WTC11 (cell line): ENCODE measurements at regions not wholly inside any gene's neighbourhood (a gene's known extent, or its start where the extent isn't known, plus 50 kb on each side); places are given as distances from the start of the nearest gene placed in this dataset.
"Not testable (repeated sequence)": the region's sequence is repeated elsewhere in the genome, so short reads cannot be mapped to it uniquely, and the experiment has no call there.

Source experiments
- ATAC-seq: fragments of 200-7000 bp; cut with Tn5 transposase; 2 replicates; pipeline ENCODE4 v1.10.0; 2021; ENCODE audit warnings: mild to moderate bottlenecking, moderate library complexity
- CTCF ChIA-PET: fragments of 300-600 bp; sonication (Branson Sonifier 250); formaldehyde crosslinking; loops from one replicate; lab custom pipeline; 2021; ENCODE audit warnings: antibody characterized with exemption; lab: Charles Lee
- POLR2A ChIA-PET: fragments of 350-600 bp; sonication (Branson Sonifier 250); formaldehyde crosslinking; loops from one replicate; lab custom pipeline; 2021; ENCODE audit warnings: antibody characterized with exemption; lab: Charles Lee
- DNase-seq: peaks from one replicate; pipeline ENCODE4 v3.0.0; 2021; ENCODE audit warnings: low spot score
- H3K27ac Mint-ChIP-seq: 2 replicates; pipeline ENCODE4 v1.8.0; 2021; ENCODE audit warnings: mixed read lengths
- H3K27me3 Mint-ChIP-seq: 2 replicates; pipeline ENCODE4 v1.8.0; 2021; ENCODE audit warnings: low read depth, mild to moderate bottlenecking, moderate library complexity, mixed read lengths
- H3K36me3 Mint-ChIP-seq: 2 replicates; pipeline ENCODE4 v1.8.0; 2021; ENCODE audit warnings: mixed read lengths
- H3K4me1 Mint-ChIP-seq: 2 replicates; pipeline ENCODE4 v1.8.0; 2022; ENCODE audit warnings: mixed read lengths
- H3K4me3 Mint-ChIP-seq: 2 replicates; pipeline ENCODE4 v1.8.0; 2021; ENCODE audit warnings: mild to moderate bottlenecking, moderate library complexity, mixed read lengths
- H3K9me3 Mint-ChIP-seq: 2 replicates; pipeline ENCODE4 v1.8.0; 2021; ENCODE audit warnings: mixed read lengths
- ESRRA ChIP-seq: sonication (generic); formaldehyde crosslinking; IDR thresholded peaks from 2 replicates; pipeline ENCODE4 v1.8.1; 2022; ENCODE audit warnings: mild to moderate bottlenecking, missing genetic modification reagents, borderline replicate concordance
- MAX ChIP-seq: sonication (generic); formaldehyde crosslinking; IDR thresholded peaks from 2 replicates; pipeline ENCODE4 v1.8.0; 2022; ENCODE audit warnings: mild to moderate bottlenecking, missing genetic modification reagents
- MYBL2 ChIP-seq: sonication (generic); formaldehyde crosslinking; IDR thresholded peaks from 2 replicates; pipeline ENCODE4 v1.8.1; 2023; ENCODE audit warnings: mild to moderate bottlenecking, moderate library complexity, missing genetic modification reagents
- NFYB ChIP-seq: sonication (generic); formaldehyde crosslinking; conservative IDR thresholded peaks from 2 replicates; pipeline ENCODE4 v1.8.0; 2022; ENCODE audit warnings: low read depth, missing genetic modification reagents
- PREB ChIP-seq: sonication (generic); formaldehyde crosslinking; IDR thresholded peaks from 2 replicates; pipeline ENCODE4 v1.8.1; 2022; ENCODE audit warnings: mild to moderate bottlenecking, missing genetic modification reagents, moderate library complexity, borderline replicate concordance
- RELA ChIP-seq: sonication (generic); formaldehyde crosslinking; IDR thresholded peaks from 2 replicates; pipeline ENCODE4 v1.8.1; 2022; ENCODE audit warnings: missing genetic modification reagents, mild to moderate bottlenecking, borderline replicate concordance
- SMAD3 ChIP-seq: sonication (generic); formaldehyde crosslinking; IDR thresholded peaks from 2 replicates; pipeline ENCODE4 v1.8.0; 2022; ENCODE audit warnings: missing genetic modification reagents, mild to moderate bottlenecking, borderline replicate concordance
- ZNF121 ChIP-seq: sonication (generic); formaldehyde crosslinking; IDR thresholded peaks from 2 replicates; pipeline ENCODE4 v1.8.0; 2023; ENCODE audit warnings: missing genetic modification reagents
- ZNF423 ChIP-seq: fragments of 250-450 bp; sonication (Bioruptor Pico); IDR thresholded peaks from 2 replicates; pipeline ENCODE4 v2.1.2; 2022; ENCODE audit warnings: mild to moderate bottlenecking, moderate library complexity
- TF ChIP-seq, protein P1 (sequence below): sonication (generic); formaldehyde crosslinking; IDR thresholded peaks from 2 replicates; pipeline ENCODE4 v1.8.0; 2023; ENCODE audit warnings: missing genetic modification reagents
- TF ChIP-seq, protein P2 (sequence below): sonication (generic); formaldehyde crosslinking; IDR thresholded peaks from 2 replicates; pipeline ENCODE4 v1.8.0; 2022; ENCODE audit warnings: missing genetic modification reagents
- TF ChIP-seq, protein P3 (sequence below): sonication (generic); formaldehyde crosslinking; conservative IDR thresholded peaks from 2 replicates; pipeline ENCODE4 v1.8.1; 2023; ENCODE audit warnings: mild to moderate bottlenecking, low read depth, missing genetic modification reagents, moderate library complexity
- TF ChIP-seq, protein P4 (sequence below): sonication (generic); formaldehyde crosslinking; IDR thresholded peaks from 2 replicates; pipeline ENCODE4 v1.8.0; 2022; ENCODE audit warnings: mild to moderate bottlenecking, missing genetic modification reagents

DNA sequence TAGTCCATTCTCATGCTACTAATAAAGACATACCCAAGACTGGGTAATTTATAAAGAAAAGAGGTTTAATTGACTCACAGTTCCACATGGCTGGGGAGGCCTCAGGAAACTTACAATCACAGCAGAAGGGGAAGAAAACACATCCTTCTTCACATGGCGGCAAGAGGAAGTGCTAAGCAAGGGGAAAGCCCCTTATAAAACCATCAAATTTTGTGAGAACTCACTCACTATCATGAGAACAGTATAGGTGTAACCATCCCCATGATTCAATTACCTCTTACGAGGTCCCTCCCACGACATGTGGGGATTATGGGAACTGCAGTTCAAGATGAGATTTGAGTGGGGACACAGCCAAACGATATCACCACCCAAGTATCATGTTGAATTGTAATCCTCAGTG lies 52.7 kb upstream of the FOXO6 start:
- not testable (repeated sequence) for H3K27ac Mint-ChIP-seq, ATAC-seq

DNA sequence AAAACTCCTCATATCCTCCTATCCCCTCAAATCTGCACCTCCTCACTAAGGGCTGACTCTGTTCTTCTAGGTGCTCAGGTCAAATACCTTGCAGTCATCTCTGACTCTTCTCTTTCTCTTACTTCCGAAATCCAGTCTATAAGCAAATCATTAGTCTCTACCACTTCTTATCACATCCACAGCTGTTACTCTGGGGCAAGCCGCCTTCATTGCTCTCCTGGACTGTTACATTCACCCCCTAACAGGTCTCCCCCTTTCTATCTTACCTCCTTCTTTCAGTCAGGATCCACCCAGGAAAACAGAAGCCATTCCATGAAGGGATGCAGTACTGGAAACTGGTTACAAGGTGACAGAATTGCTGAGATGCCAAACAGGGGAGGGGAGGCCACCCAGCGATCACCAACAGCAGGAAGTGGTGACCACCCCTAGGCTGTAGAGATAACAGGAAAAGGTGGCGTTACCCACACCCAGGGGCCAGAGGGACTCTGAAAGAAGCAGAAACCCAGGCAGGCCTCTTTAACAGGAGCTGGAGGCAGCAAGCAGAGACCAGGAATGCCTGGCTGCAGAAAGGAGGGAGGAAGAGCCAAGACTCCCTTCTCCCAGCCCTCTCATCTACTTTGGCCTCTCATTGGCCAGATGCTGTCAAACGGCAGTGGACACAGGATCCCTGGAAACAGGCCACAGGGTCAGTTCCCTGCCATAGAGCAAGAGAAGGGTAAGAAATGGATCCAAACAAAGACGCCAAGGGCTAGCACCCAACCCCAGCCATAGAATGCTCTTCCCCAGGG lies 55.5 kb upstream of the FOXO6 start:
- Mint-ChIP-seq H3K27ac (no peak overlapping the region), H3K9me3 (peaks cover 18% of the 10 kb centered on the region), H3K4me3 (no peak overlapping the region), H3K27me3 (peaks cover 7% of the 10 kb centered on the region), H3K4me1 (no peaks in the 10 kb centered on the region), H3K36me3 (peaks cover 5% of the 10 kb centered on the region; the same call in 1 of the 2 replicates)
- ChIA-PET POLR2A (no interaction called here), CTCF (interaction anchor here (1.0 to 1.1 kb wide), 2 partner anchors 9 to 282 kb away, joined by 3 to 9 read pairs; no protein-coding TSS in a partner anchor)
- DNase-seq (no peak), ATAC-seq (no peak)
- TF ChIP-seq SMAD3 (no peak), MAX (CRISPR knock-in tag) (no peak), ESRRA (no peak), NFYB (CRISPR knock-in tag) (no peak), ZNF423 (no peak)
- TF ChIP-seq, protein P1, sequence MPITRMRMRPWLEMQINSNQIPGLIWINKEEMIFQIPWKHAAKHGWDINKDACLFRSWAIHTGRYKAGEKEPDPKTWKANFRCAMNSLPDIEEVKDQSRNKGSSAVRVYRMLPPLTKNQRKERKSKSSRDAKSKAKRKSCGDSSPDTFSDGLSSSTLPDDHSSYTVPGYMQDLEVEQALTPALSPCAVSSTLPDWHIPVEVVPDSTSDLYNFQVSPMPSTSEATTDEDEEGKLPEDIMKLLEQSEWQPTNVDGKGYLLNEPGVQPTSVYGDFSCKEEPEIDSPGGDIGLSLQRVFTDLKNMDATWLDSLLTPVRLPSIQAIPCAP (CRISPR knock-in tag), result no peak
- TF ChIP-seq, protein P2, sequence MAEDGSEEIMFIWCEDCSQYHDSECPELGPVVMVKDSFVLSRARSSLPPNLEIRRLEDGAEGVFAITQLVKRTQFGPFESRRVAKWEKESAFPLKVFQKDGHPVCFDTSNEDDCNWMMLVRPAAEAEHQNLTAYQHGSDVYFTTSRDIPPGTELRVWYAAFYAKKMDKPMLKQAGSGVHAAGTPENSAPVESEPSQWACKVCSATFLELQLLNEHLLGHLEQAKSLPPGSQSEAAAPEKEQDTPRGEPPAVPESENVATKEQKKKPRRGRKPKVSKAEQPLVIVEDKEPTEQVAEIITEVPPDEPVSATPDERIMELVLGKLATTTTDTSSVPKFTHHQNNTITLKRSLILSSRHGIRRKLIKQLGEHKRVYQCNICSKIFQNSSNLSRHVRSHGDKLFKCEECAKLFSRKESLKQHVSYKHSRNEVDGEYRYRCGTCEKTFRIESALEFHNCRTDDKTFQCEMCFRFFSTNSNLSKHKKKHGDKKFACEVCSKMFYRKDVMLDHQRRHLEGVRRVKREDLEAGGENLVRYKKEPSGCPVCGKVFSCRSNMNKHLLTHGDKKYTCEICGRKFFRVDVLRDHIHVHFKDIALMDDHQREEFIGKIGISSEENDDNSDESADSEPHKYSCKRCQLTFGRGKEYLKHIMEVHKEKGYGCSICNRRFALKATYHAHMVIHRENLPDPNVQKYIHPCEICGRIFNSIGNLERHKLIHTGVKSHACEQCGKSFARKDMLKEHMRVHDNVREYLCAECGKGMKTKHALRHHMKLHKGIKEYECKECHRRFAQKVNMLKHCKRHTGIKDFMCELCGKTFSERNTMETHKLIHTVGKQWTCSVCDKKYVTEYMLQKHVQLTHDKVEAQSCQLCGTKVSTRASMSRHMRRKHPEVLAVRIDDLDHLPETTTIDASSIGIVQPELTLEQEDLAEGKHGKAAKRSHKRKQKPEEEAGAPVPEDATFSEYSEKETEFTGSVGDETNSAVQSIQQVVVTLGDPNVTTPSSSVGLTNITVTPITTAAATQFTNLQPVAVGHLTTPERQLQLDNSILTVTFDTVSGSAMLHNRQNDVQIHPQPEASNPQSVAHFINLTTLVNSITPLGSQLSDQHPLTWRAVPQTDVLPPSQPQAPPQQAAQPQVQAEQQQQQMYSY (CRISPR knock-in tag), result no peak

More for the DNA sequence above, 52.7 kb upstream of the FOXO6 start:
- H3K27me3 Mint-ChIP-seq, POLR2A ChIA-PET, DNase-seq, H3K9me3 Mint-ChIP-seq, H3K4me3 Mint-ChIP-seq, CTCF ChIA-PET, H3K4me1 Mint-ChIP-seq, H3K36me3 Mint-ChIP-seq: not testable (repeated sequence)

DNA sequence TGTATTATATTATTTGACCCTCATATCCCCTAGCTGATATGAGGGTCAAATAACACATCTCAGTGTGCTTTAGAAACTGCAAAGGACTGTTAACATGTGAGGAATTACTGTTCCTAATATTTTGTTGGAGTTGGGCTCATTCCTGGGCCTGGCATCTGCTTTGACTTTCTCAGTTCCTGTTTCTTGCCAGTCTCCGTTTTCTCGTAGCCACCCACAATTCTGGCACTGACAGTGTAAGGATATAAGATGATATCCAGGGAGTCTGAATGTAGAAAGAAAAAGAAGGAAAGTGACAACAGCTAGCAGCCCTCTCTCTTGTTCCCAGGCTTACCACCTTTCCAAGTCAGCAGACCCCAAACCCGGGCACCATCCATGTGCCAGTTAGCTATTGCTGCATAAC lies 54.4 kb upstream of the SCMH1 start:
- no peaks in the 10 kb centered on the region; the same call in 1 of the 2 replicates for H3K27me3 Mint-ChIP-seq
- H3K4me1 Mint-ChIP-seq, result no peaks in the 10 kb centered on the region
- TF ChIP-seq PREB (CRISPR knock-in tag) (no peak), RELA (CRISPR knock-in tag) (no peak), ZNF121 (CRISPR knock-in tag) (no peak), MYBL2 (CRISPR knock-in tag) (no peak)
- TF ChIP-seq, protein P3, sequence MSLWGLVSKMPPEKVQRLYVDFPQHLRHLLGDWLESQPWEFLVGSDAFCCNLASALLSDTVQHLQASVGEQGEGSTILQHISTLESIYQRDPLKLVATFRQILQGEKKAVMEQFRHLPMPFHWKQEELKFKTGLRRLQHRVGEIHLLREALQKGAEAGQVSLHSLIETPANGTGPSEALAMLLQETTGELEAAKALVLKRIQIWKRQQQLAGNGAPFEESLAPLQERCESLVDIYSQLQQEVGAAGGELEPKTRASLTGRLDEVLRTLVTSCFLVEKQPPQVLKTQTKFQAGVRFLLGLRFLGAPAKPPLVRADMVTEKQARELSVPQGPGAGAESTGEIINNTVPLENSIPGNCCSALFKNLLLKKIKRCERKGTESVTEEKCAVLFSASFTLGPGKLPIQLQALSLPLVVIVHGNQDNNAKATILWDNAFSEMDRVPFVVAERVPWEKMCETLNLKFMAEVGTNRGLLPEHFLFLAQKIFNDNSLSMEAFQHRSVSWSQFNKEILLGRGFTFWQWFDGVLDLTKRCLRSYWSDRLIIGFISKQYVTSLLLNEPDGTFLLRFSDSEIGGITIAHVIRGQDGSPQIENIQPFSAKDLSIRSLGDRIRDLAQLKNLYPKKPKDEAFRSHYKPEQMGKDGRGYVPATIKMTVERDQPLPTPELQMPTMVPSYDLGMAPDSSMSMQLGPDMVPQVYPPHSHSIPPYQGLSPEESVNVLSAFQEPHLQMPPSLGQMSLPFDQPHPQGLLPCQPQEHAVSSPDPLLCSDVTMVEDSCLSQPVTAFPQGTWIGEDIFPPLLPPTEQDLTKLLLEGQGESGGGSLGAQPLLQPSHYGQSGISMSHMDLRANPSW (CRISPR knock-in tag), result no peak
- TF ChIP-seq, protein P4, sequence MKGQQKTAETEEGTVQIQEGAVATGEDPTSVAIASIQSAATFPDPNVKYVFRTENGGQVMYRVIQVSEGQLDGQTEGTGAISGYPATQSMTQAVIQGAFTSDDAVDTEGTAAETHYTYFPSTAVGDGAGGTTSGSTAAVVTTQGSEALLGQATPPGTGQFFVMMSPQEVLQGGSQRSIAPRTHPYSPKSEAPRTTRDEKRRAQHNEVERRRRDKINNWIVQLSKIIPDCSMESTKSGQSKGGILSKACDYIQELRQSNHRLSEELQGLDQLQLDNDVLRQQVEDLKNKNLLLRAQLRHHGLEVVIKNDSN (CRISPR knock-in tag), result no peak
- TF ChIP-seq, all 79 proteins: peak for 0
- no peaks in the 10 kb centered on the region for H3K36me3 Mint-ChIP-seq
- no peak overlapping the region for H3K27ac Mint-ChIP-seq
- ATAC-seq (no peak), DNase-seq (no peak)
- ChIA-PET POLR2A (no interaction called here), CTCF (interaction anchor here (1.3 to 2.5 kb wide), 3 partner anchors 14 to 64 kb away, joined by 5 to 6 read pairs (median 6); partner anchors contain the start of gene FOXO6)
- H3K9me3 Mint-ChIP-seq, result no peaks in the 10 kb centered on the region
- H3K4me3 Mint-ChIP-seq, result no peak overlapping the region
